SK-N-SH treated with all-trans-retinoic acid at 6 μM for 48 hours (cell line): ENCODE measurements at regions not wholly inside any gene's neighbourhood (a gene's known extent, or its start where the extent isn't known, plus 50 kb on each side); places are given as distances from the start of the nearest gene placed in this dataset.
"Not testable (repeated sequence)": the region's sequence is repeated elsewhere in the genome, so short reads cannot be mapped to it uniquely, and the experiment has no call there.

ENCODE experiments used
- ATAC-seq: fragments of 200-7000 bp; cut with Tn5 transposase; 3 replicates; pipeline ENCODE4 v1.9.1; 2020; ENCODE audit warnings: mild to moderate bottlenecking, moderate library complexity
- ARNTL ChIP-seq: fragments of 450-650 bp; formaldehyde crosslinking; IDR thresholded peaks from 2 replicates; pipeline ENCODE4 v1.5.0; 2020; ENCODE audit warnings: low read depth, mild to moderate bottlenecking, moderate library complexity, borderline replicate concordance
- BACH2 ChIP-seq: fragments of 250-450 bp; sonication (Bioruptor Pico); IDR thresholded peaks from 2 replicates; pipeline ENCODE4 v1.9.0; 2021; ENCODE audit warnings: mild to moderate bottlenecking, borderline replicate concordance
- CSDC2 ChIP-seq: fragments of 250-450 bp; sonication (Bioruptor Pico); IDR thresholded peaks from 2 replicates; pipeline ENCODE4 v1.5.0; 2020; ENCODE audit warnings: mild to moderate bottlenecking, moderate library complexity
- ESRRG ChIP-seq: fragments of 250-450 bp; sonication (Bioruptor Pico); IDR thresholded peaks from 2 replicates; pipeline ENCODE4 v1.6.1; 2021; ENCODE audit warnings: mild to moderate bottlenecking
- GLIS3 ChIP-seq: fragments of 250-450 bp; sonication (Bioruptor Pico); IDR thresholded peaks from 2 replicates; pipeline ENCODE4 v1.5.0; 2020; ENCODE audit warnings: mild to moderate bottlenecking, moderate library complexity
- OSR1 ChIP-seq: fragments of 250-450 bp; sonication (Bioruptor Pico); IDR thresholded peaks from 2 replicates; pipeline ENCODE4 v1.8.0; 2022; ENCODE audit warnings: moderate library complexity, mild to moderate bottlenecking, inconsistent platforms
- PATZ1 ChIP-seq: fragments of 250-450 bp; sonication (Bioruptor Pico); IDR thresholded peaks from 2 replicates; pipeline ENCODE4 v1.8.0; 2020; ENCODE audit warnings: mild to moderate bottlenecking, moderate library complexity, borderline replicate concordance
- POU6F1 ChIP-seq: fragments of 250-450 bp; sonication (Bioruptor Pico); IDR thresholded peaks from 2 replicates; pipeline ENCODE4 v1.8.0; 2021; ENCODE audit warnings: low read depth, mild to moderate bottlenecking, moderate library complexity, borderline replicate concordance
- PPARA ChIP-seq: fragments of 250-450 bp; sonication (Bioruptor Pico); IDR thresholded peaks from 2 replicates; pipeline ENCODE4 v1.5.0; 2020; ENCODE audit warnings: mild to moderate bottlenecking, borderline replicate concordance
- RARB ChIP-seq: fragments of 250-450 bp; sonication (Bioruptor Pico); IDR thresholded peaks from 2 replicates; pipeline ENCODE4 v1.8.0; 2021; ENCODE audit warnings: mild to moderate bottlenecking, moderate library complexity
- SNAI2 ChIP-seq: fragments of 250-450 bp; sonication (Bioruptor Pico); IDR thresholded peaks from 2 replicates; pipeline ENCODE4 v1.5.0; 2020; ENCODE audit warnings: mild to moderate bottlenecking, moderate library complexity
- TCF4 ChIP-seq: fragments of 250-450 bp; sonication (Bioruptor Pico); IDR thresholded peaks from 2 replicates; pipeline ENCODE4 v1.8.0; 2021; ENCODE audit warnings: mild to moderate bottlenecking, moderate library complexity, borderline replicate concordance
- TOX ChIP-seq: fragments of 250-450 bp; sonication (Bioruptor Pico); IDR thresholded peaks from 2 replicates; pipeline ENCODE4 v1.8.0; 2021; ENCODE audit warnings: mild to moderate bottlenecking, moderate library complexity, borderline replicate concordance
- TSHZ2 ChIP-seq: fragments of 250-450 bp; sonication (Bioruptor Pico); IDR thresholded peaks from 2 replicates; pipeline ENCODE4 v1.5.0; 2020; ENCODE audit warnings: mild to moderate bottlenecking, moderate library complexity
- ZC3H10 ChIP-seq: fragments of 250-450 bp; sonication (Bioruptor Pico); IDR thresholded peaks from 2 replicates; pipeline ENCODE4 v1.5.1; 2021; ENCODE audit warnings: mild to moderate bottlenecking, moderate library complexity
- ZFP3 ChIP-seq: fragments of 250-450 bp; sonication (Bioruptor Pico); IDR thresholded peaks from 2 replicates; pipeline ENCODE4 v1.5.0; 2020; ENCODE audit warnings: mild to moderate bottlenecking, moderate library complexity
- ZFP30 ChIP-seq: fragments of 450-650 bp; formaldehyde crosslinking; IDR thresholded peaks from 2 replicates; pipeline ENCODE4 v1.5.0; 2022; ENCODE audit warnings: mild to moderate bottlenecking, moderate library complexity
- ZNF565 ChIP-seq: fragments of 450-650 bp; formaldehyde crosslinking; conservative IDR thresholded peaks from 2 replicates; pipeline ENCODE4 v1.5.0; 2020; ENCODE audit warnings: low read depth, mild to moderate bottlenecking, moderate library complexity
- ZNF70 ChIP-seq: fragments of 450-650 bp; formaldehyde crosslinking; IDR thresholded peaks from 2 replicates; pipeline ENCODE4 v1.5.0; 2020; ENCODE audit warnings: mild to moderate bottlenecking, moderate library complexity
- ZNF8 ChIP-seq: fragments of 450-650 bp; formaldehyde crosslinking; IDR thresholded peaks from 2 replicates; pipeline ENCODE4 v1.5.0; 2020; ENCODE audit warnings: mild to moderate bottlenecking, moderate library complexity
- TF ChIP-seq, protein P1 (sequence below): fragments of 250-450 bp; sonication (Bioruptor Pico); IDR thresholded peaks from 2 replicates; pipeline ENCODE4 v1.5.1; 2020; ENCODE audit warnings: low read depth, mild to moderate bottlenecking, moderate library complexity
- TF ChIP-seq, protein P2 (sequence below): fragments of 250-450 bp; sonication (Bioruptor Pico); IDR thresholded peaks from 2 replicates; pipeline ENCODE4 v1.5.1; 2021; ENCODE audit warnings: mild to moderate bottlenecking, moderate library complexity

DNA sequence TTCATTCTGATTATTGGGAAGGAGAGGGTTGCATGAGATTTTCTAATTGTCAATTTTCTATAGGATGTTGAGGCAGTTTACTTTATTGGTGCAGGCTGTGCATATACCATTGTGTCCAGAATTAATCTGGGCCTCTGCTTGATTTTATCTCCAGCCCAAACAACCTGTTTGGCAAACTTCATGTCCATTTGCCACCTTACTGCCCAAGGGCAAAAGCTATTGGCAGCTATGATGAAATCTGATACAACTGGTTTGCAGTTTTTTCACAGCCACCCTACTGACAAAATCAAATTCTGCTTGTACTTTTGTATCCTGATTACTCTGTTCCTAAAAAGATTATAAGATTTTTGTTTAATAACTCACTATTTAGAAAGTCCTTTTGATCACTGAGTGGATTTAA lies 789.2 kb upstream of the FBXO33 start:
- no peak for ATAC-seq
- no peak for TF ChIP-seq ESRRG (CRISPR knock-in tag)
- TF ChIP-seq ARNTL (CRISPR knock-in tag) = no peak
- TF ChIP-seq ZFP30 (CRISPR knock-in tag) = no peak
- TF ChIP-seq GLIS3 (CRISPR knock-in tag) = no peak
- TF ChIP-seq PPARA (CRISPR knock-in tag) = no peak
- TF ChIP-seq PATZ1 = no peak
- TF ChIP-seq SNAI2 (CRISPR knock-in tag) = no peak
- TF ChIP-seq ZNF8 (CRISPR knock-in tag) = no peak
- TF ChIP-seq BACH2 (CRISPR knock-in tag) = no peak
- TF ChIP-seq ZFP3 (CRISPR knock-in tag) = no peak

- no peak for TF ChIP-seq TCF4 (CRISPR knock-in tag)
- no peak for TF ChIP-seq CSDC2 (CRISPR knock-in tag)
- no peak for TF ChIP-seq RARB (CRISPR knock-in tag)
- ATAC-seq = no peak
These were observed 786.8 kb upstream of the FBXO33 start for GRCh38 chr14:40219032-40219431.

DNA sequence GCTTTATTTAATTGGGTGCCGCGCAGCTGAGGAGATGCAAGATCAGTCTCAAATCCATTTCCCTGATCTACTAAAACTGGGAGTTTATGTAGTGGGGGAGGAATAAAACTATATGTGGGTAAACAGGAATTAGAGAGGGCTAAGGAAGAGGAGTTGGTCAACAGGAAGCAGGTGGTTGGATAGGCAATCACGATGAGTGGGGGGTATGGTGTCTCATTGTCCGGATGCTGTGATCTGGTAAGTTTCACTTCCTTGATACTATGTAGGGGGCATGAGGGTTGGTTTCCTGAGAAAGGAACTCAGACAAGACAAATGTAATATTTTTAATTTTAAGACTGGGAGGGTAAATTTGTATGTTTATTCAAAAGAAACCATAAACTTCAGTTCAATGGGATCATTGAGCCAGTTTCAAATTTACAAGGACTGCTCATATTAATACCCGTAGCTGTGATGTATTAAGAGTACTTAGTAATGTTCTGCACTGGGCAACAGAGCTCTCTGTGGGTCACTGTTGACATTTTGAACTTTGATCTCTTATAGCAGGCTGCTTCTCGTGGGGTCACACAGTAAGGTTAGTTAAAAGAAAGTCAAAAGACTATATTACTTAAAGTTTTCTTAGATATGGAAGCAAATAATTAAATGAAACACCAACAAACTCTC lies 786.2 kb upstream of the FBXO33 start:
- no peak for ATAC-seq
- TF ChIP-seq ZNF565 (CRISPR knock-in tag) (no peak), PPARA (CRISPR knock-in tag) (no peak), CSDC2 (CRISPR knock-in tag) (no peak), ARNTL (CRISPR knock-in tag) (no peak)

DNA sequence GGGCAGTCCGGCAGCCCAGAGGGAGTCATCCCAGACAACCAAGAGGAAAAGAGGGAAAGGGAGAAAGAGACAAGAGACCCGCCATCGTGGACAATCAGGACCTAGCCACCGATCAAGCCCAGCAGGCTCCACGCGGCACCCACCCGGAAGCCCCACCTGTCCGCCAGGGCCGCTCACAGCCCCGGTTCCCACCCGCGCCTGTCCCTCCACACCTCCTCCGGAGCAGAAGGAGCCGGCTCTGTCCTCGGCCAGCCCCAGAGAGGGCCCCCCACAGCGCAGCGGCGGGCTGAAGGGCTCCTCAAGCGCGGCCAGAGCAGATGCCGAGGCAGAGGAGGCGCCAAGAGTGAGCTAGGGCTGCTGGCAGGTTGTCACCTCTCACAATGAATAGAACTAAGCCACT lies 784.7 kb upstream of the FBXO33 start:
- TF ChIP-seq ESRRG (CRISPR knock-in tag) (no peak), POU6F1 (CRISPR knock-in tag) (no peak), TCF4 (CRISPR knock-in tag) (no peak), ZNF565 (CRISPR knock-in tag) (no peak), ZFP30 (CRISPR knock-in tag) (no peak), SNAI2 (CRISPR knock-in tag) (no peak), TSHZ2 (CRISPR knock-in tag) (no peak), ZNF70 (CRISPR knock-in tag) (no peak), ARNTL (CRISPR knock-in tag) (no peak), PPARA (CRISPR knock-in tag) (no peak), OSR1 (no peak), ZFP3 (CRISPR knock-in tag) (no peak), RARB (CRISPR knock-in tag) (no peak), ZNF8 (CRISPR knock-in tag) (no peak), TOX (CRISPR knock-in tag) (no peak), BACH2 (CRISPR knock-in tag) (no peak), ZC3H10 (CRISPR knock-in tag) (no peak), PATZ1 (no peak)
- TF ChIP-seq, protein P1, sequence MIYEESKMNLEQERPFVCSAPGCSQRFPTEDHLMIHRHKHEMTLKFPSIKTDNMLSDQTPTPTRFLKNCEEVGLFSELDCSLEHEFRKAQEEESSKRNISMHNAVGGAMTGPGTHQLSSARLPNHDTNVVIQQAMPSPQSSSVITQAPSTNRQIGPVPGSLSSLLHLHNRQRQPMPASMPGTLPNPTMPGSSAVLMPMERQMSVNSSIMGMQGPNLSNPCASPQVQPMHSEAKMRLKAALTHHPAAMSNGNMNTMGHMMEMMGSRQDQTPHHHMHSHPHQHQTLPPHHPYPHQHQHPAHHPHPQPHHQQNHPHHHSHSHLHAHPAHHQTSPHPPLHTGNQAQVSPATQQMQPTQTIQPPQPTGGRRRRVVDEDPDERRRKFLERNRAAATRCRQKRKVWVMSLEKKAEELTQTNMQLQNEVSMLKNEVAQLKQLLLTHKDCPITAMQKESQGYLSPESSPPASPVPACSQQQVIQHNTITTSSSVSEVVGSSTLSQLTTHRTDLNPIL = no peak
- TF ChIP-seq, protein P2, sequence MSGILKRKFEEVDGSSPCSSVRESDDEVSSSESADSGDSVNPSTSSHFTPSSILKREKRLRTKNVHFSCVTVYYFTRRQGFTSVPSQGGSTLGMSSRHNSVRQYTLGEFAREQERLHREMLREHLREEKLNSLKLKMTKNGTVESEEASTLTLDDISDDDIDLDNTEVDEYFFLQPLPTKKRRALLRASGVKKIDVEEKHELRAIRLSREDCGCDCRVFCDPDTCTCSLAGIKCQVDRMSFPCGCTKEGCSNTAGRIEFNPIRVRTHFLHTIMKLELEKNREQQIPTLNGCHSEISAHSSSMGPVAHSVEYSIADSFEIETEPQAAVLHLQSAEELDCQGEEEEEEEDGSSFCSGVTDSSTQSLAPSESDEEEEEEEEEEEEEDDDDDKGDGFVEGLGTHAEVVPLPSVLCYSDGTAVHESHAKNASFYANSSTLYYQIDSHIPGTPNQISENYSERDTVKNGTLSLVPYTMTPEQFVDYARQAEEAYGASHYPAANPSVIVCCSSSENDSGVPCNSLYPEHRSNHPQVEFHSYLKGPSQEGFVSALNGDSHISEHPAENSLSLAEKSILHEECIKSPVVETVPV (CRISPR knock-in tag) = no peak
- ATAC-seq = no peak

GRCh38 chr14:40216408-40216807 lies 784.2 kb upstream of the FBXO33 start:
- not testable (repeated sequence) for ATAC-seq
